Right lobe of liver (tissue), 4 donors: ENCODE measurements at regions not wholly inside any gene's neighbourhood (a gene's known extent, or its start where the extent isn't known, plus 50 kb on each side); places are given as distances from the start of the nearest gene placed in this dataset.

Experiments used
- CTCF ChIP-seq, 4 donors: fragments of 200-600 bp in 3 of 4; fragments of 450-650 bp in 1 of 4; IDR thresholded peaks; one replicate each; pipeline versions ENCODE4 v1.5.1 to v1.8.0; 2016 to 2022; ENCODE audit warnings: antibody characterized with exemption in 4 of 4, mild to moderate bottlenecking in 2 of 4
- POLR2A ChIP-seq: fragments of 450-650 bp; IDR thresholded peaks from one replicate; pipeline ENCODE4 v1.6.1; 2017; ENCODE audit warnings: antibody characterized with exemption, mild to moderate bottlenecking
- donor health status: DM: no; HTN: no; CAD: no.
- donor health status: DM: no; HTN: no; CAD: no.
- donor health status: DM: no; HTN: yes; CAD: no.

- no peak for TF ChIP-seq CTCF (IDR thresholded peaks at IDR 0.05)
- TF ChIP-seq POLR2A, result no peak
Observed at GRCh38 chr16:24634919-24635318, 94.5 kb upstream of the TNRC6A start.
